Stimulated activated CD8-positive, alpha-beta memory T cell treated with anti-CD3 and anti-CD28 coated beads, Interleukin-12 subunit alpha, Interleukin-12 subunit beta, amount 100 ng/mL, for 24 hours (primary cell): ENCODE measurements at regions not wholly inside any gene's neighbourhood (a gene's known extent, or its start where the extent isn't known, plus 50 kb on each side); places are given as distances from the start of the nearest gene placed in this dataset.

Experiments
- DNase-seq: peaks from one replicate; pipeline ENCODE4 v3.0.0-alpha.2; 2020; ENCODE audit errors: extremely low read depth

DNA sequence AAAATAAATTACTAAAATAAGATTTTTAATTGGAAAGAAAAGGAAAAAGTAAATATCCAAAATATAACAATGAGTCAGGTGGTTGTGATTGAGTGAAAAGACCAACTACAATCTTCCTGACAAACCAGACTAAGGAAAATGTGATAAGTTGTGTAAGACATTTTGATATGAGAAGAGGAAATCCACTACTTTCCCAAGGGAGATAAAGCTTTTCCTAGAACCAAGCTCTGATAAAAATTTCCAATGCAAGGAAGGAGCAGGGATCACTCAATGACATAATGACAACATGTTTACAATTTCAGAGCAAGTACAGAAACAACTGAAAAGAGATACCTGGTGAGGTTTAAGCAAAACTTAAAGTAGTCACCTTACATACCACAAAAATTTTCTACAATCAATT lies 305.1 kb upstream of the RASGEF1B start:
- no peak for DNase-seq

DNA sequence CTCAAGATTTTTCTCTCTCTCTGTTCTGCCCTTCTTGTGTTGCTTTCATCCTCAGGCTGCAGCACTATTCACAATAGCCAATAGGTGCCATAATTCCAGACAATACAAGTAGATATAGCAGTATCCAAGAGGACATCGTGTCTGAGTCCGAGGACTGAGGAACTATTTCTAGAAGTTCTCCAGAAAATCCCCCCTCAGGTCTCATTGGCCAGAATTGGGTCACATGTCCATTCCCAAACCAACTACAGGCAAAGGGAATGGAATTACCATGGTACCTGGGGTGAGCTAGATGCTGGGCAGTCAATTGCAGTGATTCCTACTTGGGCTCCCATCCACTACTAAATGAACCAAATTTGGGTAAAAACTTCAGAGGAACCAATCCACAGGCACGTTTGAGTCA lies 301.9 kb upstream of the RASGEF1B start:
- no peak for DNase-seq

- DNase-seq: no peak
These were observed 300.0 kb upstream of the RASGEF1B start for GRCh38 chr4:81771721-81772120.

DNA sequence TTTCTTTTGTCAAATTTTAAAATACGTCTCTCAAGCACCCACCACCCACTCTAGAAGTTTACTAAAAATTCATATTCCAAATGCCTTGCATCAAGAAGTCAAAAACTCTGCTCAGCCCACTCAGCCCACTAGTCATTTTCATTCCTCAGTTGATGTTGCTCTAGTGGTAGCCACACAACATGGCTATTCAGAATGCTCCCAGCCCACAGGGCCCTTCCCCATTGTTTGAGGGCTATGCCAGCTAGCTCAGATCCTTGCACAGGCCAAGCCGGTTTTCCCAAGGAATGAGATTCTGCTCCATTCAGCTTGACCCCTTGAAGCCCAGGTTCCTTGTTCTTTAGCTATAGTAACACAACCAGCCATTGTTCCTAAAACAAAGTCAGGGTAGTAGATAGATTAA lies 297.5 kb upstream of the RASGEF1B start:
- DNase-seq: no peak

DNA sequence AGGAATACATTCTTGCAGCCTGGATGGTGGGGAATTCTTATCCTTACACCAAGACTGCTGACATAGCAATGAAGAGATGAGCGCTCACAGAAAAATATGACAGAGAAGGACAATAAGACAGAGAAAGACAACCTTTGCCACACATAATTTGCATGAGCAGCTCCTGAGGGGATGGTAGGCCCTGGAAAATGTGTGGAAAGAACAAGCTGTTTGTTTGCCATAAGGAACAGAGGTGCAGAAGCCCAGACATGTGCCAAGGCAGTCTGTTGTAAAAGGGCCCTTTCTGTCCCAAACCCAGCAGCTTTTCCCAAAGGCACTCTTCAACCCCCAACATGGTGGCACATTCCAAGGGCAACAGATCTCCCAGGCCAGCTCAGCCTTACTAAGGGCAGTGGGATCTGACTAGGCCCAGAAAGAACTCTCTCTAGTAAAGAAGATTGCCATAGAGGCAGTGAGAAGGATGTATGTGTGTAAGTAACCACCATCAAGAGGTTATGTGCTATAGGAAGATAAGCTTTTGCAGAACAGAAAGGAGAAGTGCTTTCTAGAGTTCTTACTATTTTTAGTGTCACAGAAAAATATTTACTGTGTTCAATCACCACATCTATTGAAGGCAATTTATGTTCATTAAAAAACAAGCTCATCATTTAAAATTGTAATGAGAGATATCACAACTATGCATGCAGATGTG lies 287.0 kb upstream of the RASGEF1B start:
- no peak for DNase-seq

DNA sequence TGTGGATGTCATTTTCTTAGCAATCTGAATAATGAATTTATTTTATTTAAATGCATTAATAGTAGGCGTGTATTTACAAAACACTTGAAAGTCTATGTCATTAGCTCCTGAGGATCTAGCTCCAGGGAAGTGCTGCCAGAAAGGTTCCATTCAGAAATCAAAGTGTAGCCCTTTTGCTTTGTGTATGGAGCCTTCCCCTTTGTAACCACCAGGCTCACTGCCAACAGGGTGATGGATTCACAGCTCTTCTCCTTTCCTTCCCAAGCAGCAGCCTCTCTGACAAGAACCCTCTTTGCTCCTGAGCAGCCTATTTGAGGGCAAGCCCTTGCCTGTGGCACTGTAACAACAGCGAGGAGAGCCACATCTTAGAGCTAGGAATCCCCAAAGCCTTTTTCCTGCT lies 286.0 kb upstream of the RASGEF1B start:
- DNase-seq: no peak

DNA sequence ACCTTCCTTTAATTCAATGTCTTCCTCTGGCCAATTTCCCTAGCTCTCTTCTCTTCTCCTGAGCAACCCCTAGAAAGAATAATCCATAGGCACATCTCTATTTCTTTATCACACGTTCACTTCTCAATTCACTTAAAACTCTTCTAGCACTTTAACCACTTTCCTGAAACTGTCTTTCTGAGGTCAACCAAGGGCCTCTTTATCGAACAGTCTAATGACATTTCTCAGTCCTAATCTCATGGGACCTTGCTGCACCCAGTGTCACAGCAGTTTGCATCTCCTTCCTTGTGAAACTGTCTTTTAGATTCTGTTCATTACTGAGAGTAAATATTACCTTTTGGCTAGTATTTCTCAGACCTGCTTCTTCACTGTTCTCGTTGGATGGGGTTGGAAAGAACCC lies 285.3 kb upstream of the RASGEF1B start:
- DNase-seq: no peak

- DNase-seq: no peak
These were observed 284.3 kb upstream of the RASGEF1B start for GRCh38 chr4:81756042-81756441.

DNA sequence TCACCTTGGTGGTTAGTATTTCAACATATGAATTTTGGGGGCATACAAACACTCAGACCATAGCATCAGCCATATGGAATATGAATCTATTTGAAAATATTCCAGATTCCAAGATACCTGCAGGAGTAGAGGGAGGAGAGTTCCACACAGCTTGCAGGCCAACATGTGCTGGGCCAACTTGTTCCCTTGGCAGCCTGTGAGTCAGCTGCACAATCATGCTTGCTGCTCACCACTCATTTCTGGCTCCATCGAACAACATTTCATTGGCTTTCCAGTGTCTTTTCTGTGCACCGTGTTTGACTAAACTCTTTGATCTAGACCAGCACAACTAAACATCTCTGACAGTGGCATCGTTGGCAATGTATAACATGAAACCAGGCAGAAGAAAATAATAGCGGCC lies 282.5 kb upstream of the RASGEF1B start:
- DNase-seq: no peak

DNA sequence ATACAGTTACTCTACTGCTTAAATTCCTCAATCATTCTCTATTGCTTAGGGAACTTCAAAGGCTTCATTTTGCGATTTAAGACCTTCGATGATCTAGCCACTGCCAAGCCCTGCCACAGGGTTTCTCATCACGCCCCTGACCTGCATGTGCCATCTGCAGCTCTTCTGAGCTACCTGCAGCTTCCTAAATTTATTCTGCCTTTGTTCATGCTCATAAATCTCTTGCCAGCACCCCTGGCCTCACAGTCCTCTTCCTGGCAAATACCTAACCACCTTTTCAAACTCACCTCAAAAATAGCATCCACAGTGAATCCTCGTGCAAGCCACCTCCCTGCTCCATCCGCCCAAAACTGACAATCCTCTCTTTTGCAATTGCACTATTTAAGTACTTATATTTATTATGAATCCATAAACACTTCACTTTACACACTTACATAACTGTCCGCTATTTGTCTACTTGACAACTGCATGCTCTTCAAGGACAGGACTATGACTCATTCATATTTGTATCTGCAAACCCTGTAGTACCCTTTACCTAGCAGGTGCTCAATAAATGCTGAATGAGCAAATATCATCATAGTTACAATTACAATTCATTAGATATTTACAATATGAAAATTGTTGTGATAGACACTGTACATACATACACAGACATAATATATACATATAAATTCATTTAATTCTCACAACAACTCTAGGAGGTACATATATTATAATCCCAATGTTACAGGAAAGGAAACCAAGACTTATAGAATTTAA lies 280.0 kb upstream of the RASGEF1B start:
- no peak for DNase-seq

- DNase-seq: no peak
These were observed 275.7 kb upstream of the RASGEF1B start for GRCh38 chr4:81747242-81747930.

- DNase-seq: no peak
These were observed 275.1 kb upstream of the RASGEF1B start for GRCh38 chr4:81746773-81747172.

- DNase-seq: no peak
These were observed 274.4 kb upstream of the RASGEF1B start for GRCh38 chr4:81746071-81746470.

DNA sequence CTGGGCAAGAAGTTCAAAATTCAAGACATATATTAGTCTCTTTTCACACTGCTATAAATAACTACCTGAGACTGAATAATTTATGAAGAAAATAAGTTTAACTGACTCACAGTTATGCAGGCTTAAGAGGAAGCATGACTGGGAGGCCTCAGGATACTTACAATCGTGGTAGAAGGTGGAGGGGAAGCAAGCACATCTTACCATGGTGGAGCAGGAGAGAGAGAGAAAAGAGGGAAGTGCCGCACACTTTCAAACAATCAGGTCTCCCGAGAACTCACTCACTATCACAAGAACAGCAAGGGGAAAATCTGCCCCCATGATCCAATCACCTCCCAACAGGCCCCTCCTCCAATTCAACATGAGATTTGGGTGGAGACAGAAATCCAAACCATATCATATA lies 273.3 kb upstream of the RASGEF1B start:
- no peak for DNase-seq

- no peak for DNase-seq
These were observed 272.2 kb upstream of the RASGEF1B start for GRCh38 chr4:81743731-81744435.

GRCh38 chr4:81740487-81740886 lies 268.8 kb upstream of the RASGEF1B start:
- no peak for DNase-seq

- DNase-seq: no peak
These were observed 267.2 kb upstream of the RASGEF1B start for GRCh38 chr4:81738891-81739290.

DNA sequence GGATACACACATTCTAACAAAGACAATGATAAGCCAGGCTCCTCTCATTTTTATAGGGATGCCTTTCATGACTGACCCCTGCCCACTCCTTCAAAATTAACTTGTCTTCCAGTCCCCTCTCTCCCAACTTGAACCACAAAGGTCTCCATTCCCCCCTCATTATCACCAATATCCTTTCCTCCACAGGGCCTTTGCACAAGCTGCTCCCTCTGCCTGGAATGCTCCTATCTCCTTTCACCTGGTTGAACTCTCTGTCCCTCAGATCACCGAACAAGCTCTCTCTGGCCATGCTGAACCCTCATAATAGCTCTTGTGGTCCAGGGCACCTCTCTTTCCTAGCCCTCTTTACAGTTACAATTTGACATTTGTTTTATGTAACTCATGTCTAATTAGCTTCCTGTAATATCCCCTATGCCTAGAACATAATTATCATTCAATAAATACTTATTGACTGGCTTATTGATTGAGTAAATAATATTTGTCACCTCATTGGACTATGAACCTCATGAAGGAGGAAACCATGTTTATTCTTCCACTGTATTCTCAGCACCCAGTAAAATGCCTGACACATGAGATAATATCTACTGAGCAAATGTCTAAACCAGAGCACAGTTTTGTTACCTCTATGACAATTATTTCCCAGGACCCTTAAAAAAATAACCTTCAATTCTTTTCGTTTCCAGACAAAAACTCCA lies 266.3 kb upstream of the RASGEF1B start:
- DNase-seq: no peak

DNA sequence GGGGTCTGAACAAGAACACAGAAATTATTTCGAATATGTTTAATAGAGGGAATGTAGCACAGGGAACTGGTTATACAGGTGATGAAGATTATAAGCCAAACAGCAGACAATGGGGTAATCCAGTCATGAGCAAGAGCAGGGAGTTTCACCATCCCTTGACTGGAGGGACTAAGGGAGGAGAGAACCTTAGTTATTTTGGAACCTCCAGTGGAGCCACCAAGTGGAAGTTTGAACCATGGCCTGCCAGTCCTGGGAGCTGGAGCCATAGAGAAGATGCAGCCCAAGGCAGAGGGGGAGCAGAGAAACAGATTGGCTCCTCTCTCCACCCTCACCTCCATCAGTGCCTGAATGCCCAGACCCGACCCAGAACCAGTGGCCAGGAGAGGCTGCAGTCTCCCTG lies 264.6 kb upstream of the RASGEF1B start:
- DNase-seq: no peak

DNA sequence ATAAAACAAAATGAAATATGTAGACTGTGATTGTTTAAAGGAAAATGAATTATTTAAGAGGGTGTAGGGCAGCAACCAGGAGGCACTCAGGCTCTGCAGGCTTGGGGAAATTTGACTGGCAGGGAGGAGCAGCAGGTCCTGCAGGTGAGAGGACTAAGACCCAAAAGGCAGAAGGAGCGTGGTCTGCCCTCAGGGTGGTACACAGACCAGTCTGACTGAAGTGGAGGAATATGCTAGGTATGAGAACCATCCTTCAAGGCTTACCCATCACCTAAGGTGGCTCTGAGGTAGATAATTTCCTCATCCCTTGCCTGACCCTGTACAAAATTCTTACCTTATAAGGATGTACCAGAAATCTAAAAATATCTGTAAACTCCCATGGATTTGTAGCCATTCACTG lies 261.3 kb upstream of the RASGEF1B start:
- DNase-seq: no peak

- DNase-seq: peak; percentile 39
These were observed 253.2 kb upstream of the RASGEF1B start for GRCh38 chr4:81724925-81725329.
